GM12878 (cell line): ENCODE measurements at regions not wholly inside any gene's neighbourhood (a gene's known extent, or its start where the extent isn't known, plus 50 kb on each side); places are given as distances from the start of the nearest gene placed in this dataset.

Experiments
- ATAC-seq: fragments of 200-7000 bp; cut with Tn5 transposase; 3 replicates; pipeline ENCODE4 v1.9.1; 2020; ENCODE audit warnings: mild to moderate bottlenecking, moderate library complexity
- BruUV-seq: library from RNA; stranded (reverse); fragments of 400-500 nt; replicated peaks from 2 replicates; lab custom pipeline; 2021; lab: Mats Ljungman, UMichigan
- CTCF ChIA-PET: fragments of 300-600 bp; sonication (Branson Sonifier 250); formaldehyde crosslinking; extraction: SDS; loops from one replicate; lab custom pipeline; 2021; ENCODE audit warnings: inconsistent platforms; lab: Yijun Ruan, JAX
- POLR2A ChIA-PET: fragments of 350-600 bp; formaldehyde crosslinking; extraction: SDS; loops from one replicate; lab custom pipeline; 2021; ENCODE audit warnings: inconsistent platforms; lab: Charles Lee
- RAD21 ChIA-PET: fragments of 300-600 bp; sonication (Branson Sonifier 250); formaldehyde crosslinking; loops from one replicate; lab custom pipeline; 2023; ENCODE audit warnings: antibody characterized with exemption; ENCODE audit not compliant: unreplicated experiment; lab: Charles Lee
- SMC1A ChIA-PET: fragments of 300-600 bp; sonication (Branson Sonifier 250); formaldehyde crosslinking; loops from one replicate; lab custom pipeline; 2023; ENCODE audit not compliant: unreplicated experiment, uncharacterized antibody; lab: Charles Lee
- DNase-seq: peaks from one replicate; pipeline ENCODE4 v3.0.0-alpha.2; 2011; ENCODE audit warnings: low read depth, low spot score
- FAIRE-seq: peaks from 3 replicates; lab custom pipeline; 2011; peaks lifted over from hg19 to GRCh38; lab: Jason Lieb, UNC
- H2AFZ ChIP-seq: 2 replicates; pipeline ENCODE4 v1.6.0; 2011; ENCODE audit warnings: low read depth, low read length, control low read depth; ENCODE audit not compliant: control insufficient read depth
- H3K27ac ChIP-seq: 2 replicates; pipeline ENCODE4 v1.5.1; 2011; ENCODE audit warnings: control low read depth; ENCODE audit not compliant: control insufficient read depth, insufficient read depth
- H3K27me3 ChIP-seq, 2 experiments: replicated peaks in 1 of 2; 2 replicates each; pipeline versions ENCODE4 v1.6.0 to v1.6.1; 2011; ENCODE audit warnings: low read length in 1 of 2; ENCODE audit not compliant: control insufficient read depth in 2 of 2, insufficient read depth in 2 of 2
- H3K36me3 ChIP-seq, 2 experiments: 2 replicates each; pipeline ENCODE4 v1.5.1; 2011; ENCODE audit warnings: low read length in 1 of 2; ENCODE audit not compliant: control insufficient read depth in 2 of 2, insufficient read depth in 2 of 2
- H3K4me1 ChIP-seq: 2 replicates; pipeline ENCODE4 v1.6.1; 2011; ENCODE audit warnings: mild to moderate bottlenecking, low read length, moderate library complexity, mixed read lengths; ENCODE audit not compliant: control insufficient read depth, insufficient read depth
- H3K4me2 ChIP-seq: 2 replicates; pipeline ENCODE4 v1.6.0; 2011; ENCODE audit warnings: control low read depth; ENCODE audit not compliant: control insufficient read depth, insufficient read depth
- H3K4me3 ChIP-seq: fragments of 200-600 bp; sonication (generic); 2 replicates; pipeline ENCODE4 v1.5.1; 2016
- H3K79me2 ChIP-seq: 2 replicates; pipeline ENCODE4 v1.6.0; 2011; ENCODE audit warnings: low read length; ENCODE audit not compliant: control insufficient read depth, insufficient read depth
- H3K9ac ChIP-seq: 2 replicates; pipeline ENCODE4 v1.8.0; 2011; ENCODE audit warnings: low read length, control low read depth, mixed read lengths; ENCODE audit not compliant: control insufficient read depth, insufficient read depth
- H3K9me3 ChIP-seq: replicated peaks from 3 replicates; pipeline ENCODE4 v1.5.1; 2011; ENCODE audit warnings: mild to moderate bottlenecking, low read length; ENCODE audit not compliant: control insufficient read depth, insufficient read depth
- H4K20me1 ChIP-seq: 2 replicates; pipeline ENCODE4 v1.6.0; 2011; ENCODE audit not compliant: control insufficient read depth, insufficient read depth
- BCL11A ChIP-seq: IDR thresholded peaks from 2 replicates; pipeline ENCODE4 v1.6.1; 2011; ENCODE audit warnings: low read depth, low read length
- EP300 ChIP-seq, 2 experiments: fragments of 150-350 bp in 1 of 2; IDR thresholded peaks; 2 replicates each; pipeline ENCODE4 v1.6.1; 2011 to 2012; ENCODE audit warnings: low read depth in 2 of 2, low read length in 2 of 2, borderline replicate concordance in 1 of 2, improper control_type of control experiment in 1 of 2, inconsistent platforms in 1 of 2; ENCODE audit not compliant: control insufficient read depth in 1 of 2
- GABPA ChIP-seq: IDR thresholded peaks from 2 replicates; pipeline ENCODE4 v1.6.1; 2014; ENCODE audit warnings: antibody characterized with exemption, low read depth, mild to moderate bottlenecking, inconsistent platforms
- NBN ChIP-seq: fragments of 450-650 bp; IDR thresholded peaks from 2 replicates; pipeline ENCODE4 v1.6.1; 2016
- NFXL1 ChIP-seq: fragments of 450-650 bp; IDR thresholded peaks from 2 replicates; pipeline ENCODE4 v1.6.1; 2017; ENCODE audit warnings: antibody characterized with exemption, mild to moderate bottlenecking, borderline replicate concordance
- RCOR1 ChIP-seq: conservative IDR thresholded peaks from 2 replicates; pipeline ENCODE4 v1.6.1; 2012; ENCODE audit warnings: low read depth, low read length, improper control_type of control experiment
- TCF7 ChIP-seq: IDR thresholded peaks from 2 replicates; pipeline ENCODE4 v1.6.1; 2014; ENCODE audit warnings: antibody characterized with exemption, borderline replicate concordance
- USF2 ChIP-seq: IDR thresholded peaks from 2 replicates; pipeline ENCODE4 v1.6.1; 2011; ENCODE audit warnings: low read depth, low read length, improper control_type of control experiment, borderline replicate concordance
- YY1 ChIP-seq: IDR thresholded peaks from 2 replicates; pipeline ENCODE4 v1.6.1; 2011; ENCODE audit warnings: low read depth, mild to moderate bottlenecking, low read length
- ZNF207 ChIP-seq: fragments of 450-650 bp; IDR thresholded peaks from 2 replicates; pipeline ENCODE4 v1.6.1; 2014; ENCODE audit warnings: antibody characterized with exemption, mild to moderate bottlenecking, borderline replicate concordance
- WGBS: methylation state at CpG from one replicate; pipeline ENCODE4 v1.1.6; 2016; ENCODE audit warnings: low lambda C conversion rate; ENCODE audit not compliant: insufficient replicate concordance, insufficient coverage; ENCODE audit errors: missing lambda C conversion rate; 5-methylcytosine and 5-hydroxymethylcytosine counted together
- in situ Hi-C: fragments of 300-500 bp; cut with MboI; formaldehyde crosslinking; loops from 9 replicates; pipeline ENCODE4 v1.14.3; 2018; ENCODE audit warnings: mixed read lengths
- intact Hi-C: fragments of 100-400 bp; cut with micrococcal nuclease; formaldehyde crosslinking; loops from one replicate; pipeline ENCODE4 v1.14.2; 2022; ENCODE audit not compliant: unreplicated experiment

GRCh38 chr9:23287390-23287789 lies 538.6 kb downstream of the ELAVL2 start (continued):
- no peak for TF ChIP-seq USF2

- Histone ChIP-seq H3K4me3 (no peak overlapping the region), H3K4me2 (no peak overlapping the region), H3K27ac (no peak overlapping the region), H3K4me1 (no peaks in the 10 kb centered on the region), H2AFZ (no peak overlapping the region), H3K36me3 (no peaks in the 10 kb centered on the region), H3K9me3 (no peaks in the 10 kb centered on the region), H3K9ac (no peak overlapping the region), H4K20me1 (no peaks in the 10 kb centered on the region), H3K27me3 (no peaks in the 10 kb centered on the region), H3K79me2 (no peaks in the 10 kb centered on the region)
- intact Hi-C loops: no loop called here
- CTCF ChIA-PET: no interaction called here
- no peak for FAIRE-seq
- TF ChIP-seq ZNF207 (no peak), BCL11A (no peak), NFXL1 (no peak), RCOR1 (no peak), NBN (no peak), EP300 (IDR thresholded peaks at IDR 0.05; ENCODE audit: borderline replicate concordance in 1 of 2, control insufficient read depth in 1 of 2, low read depth in 2 of 2, low read length in 2 of 2) (no peak), YY1 (no peak), TCF7 (no peak), GABPA (no peak)
- DNase-seq: no peak
- no TSS peak for BruUV-seq
- ATAC-seq: no peak
- SMC1A ChIA-PET: no interaction called here
- whole genome bisulfite sequencing: 3% methylated on average over 4 of the region's 4 CpGs
- in situ Hi-C loops: no loop called here
- RAD21 ChIA-PET: no interaction called here
- POLR2A ChIA-PET: no interaction called here
Observed at GRCh38 chr9:23288545-23288944, 537.5 kb downstream of the ELAVL2 start.
